Esophagus muscularis mucosa (tissue), 4 donors: ENCODE measurements at regions not wholly inside any gene's neighbourhood (a gene's known extent, or its start where the extent isn't known, plus 50 kb on each side); places are given as distances from the start of the nearest gene placed in this dataset.

ENCODE experiments used
- EP300 ChIP-seq: sonication (generic); formaldehyde crosslinking; IDR thresholded peaks from one replicate; pipeline ENCODE4 v1.6.1; 2017; ENCODE audit warnings: antibody characterized with exemption
- POLR2A ChIP-seq: fragments of 450-650 bp; IDR thresholded peaks from one replicate; pipeline ENCODE4 v1.6.1; 2017; ENCODE audit warnings: antibody characterized with exemption, moderate library complexity, mild to moderate bottlenecking, low read depth
- POLR2AphosphoS5 ChIP-seq, 2 donors: sonication (generic); formaldehyde crosslinking; IDR thresholded peaks; one replicate each; pipeline ENCODE4 v1.6.1; 2017; ENCODE audit warnings: antibody characterized with exemption in 2 of 2
- TF ChIP-seq, protein P1 (sequence below), 3 experiments: fragments of 200-600 bp in 2 of 3; fragments of 450-650 bp in 1 of 3; sonication (generic) in 2 of 3; IDR thresholded peaks; one replicate each; pipeline ENCODE4 v1.5.1; 2017 to 2019; ENCODE audit warnings: antibody characterized with exemption in 3 of 3, mild to moderate bottlenecking in 2 of 3, moderate library complexity in 1 of 3

GRCh38 chr6:87919416-87919815 is 128.2 kb upstream of the SPACA1 start:
- TF ChIP-seq POLR2A (no peak), EP300 (no peak), POLR2AphosphoS5 (IDR thresholded peaks at IDR 0.05) (no peak)
- TF ChIP-seq, protein P1, sequence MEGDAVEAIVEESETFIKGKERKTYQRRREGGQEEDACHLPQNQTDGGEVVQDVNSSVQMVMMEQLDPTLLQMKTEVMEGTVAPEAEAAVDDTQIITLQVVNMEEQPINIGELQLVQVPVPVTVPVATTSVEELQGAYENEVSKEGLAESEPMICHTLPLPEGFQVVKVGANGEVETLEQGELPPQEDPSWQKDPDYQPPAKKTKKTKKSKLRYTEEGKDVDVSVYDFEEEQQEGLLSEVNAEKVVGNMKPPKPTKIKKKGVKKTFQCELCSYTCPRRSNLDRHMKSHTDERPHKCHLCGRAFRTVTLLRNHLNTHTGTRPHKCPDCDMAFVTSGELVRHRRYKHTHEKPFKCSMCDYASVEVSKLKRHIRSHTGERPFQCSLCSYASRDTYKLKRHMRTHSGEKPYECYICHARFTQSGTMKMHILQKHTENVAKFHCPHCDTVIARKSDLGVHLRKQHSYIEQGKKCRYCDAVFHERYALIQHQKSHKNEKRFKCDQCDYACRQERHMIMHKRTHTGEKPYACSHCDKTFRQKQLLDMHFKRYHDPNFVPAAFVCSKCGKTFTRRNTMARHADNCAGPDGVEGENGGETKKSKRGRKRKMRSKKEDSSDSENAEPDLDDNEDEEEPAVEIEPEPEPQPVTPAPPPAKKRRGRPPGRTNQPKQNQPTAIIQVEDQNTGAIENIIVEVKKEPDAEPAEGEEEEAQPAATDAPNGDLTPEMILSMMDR (IDR thresholded peaks at IDR 0.05), result no peak
